Activated B cell treated with CpG ODN at 0.5 μM for 24 hours (primary cell): ENCODE measurements at regions not wholly inside any gene's neighbourhood (a gene's known extent, or its start where the extent isn't known, plus 50 kb on each side); places are given as distances from the start of the nearest gene placed in this dataset.

Experiments
- ATAC-seq: fragments of 200-7000 bp; cut with Tn5 transposase; one replicate; pipeline ENCODE4 v1.10.0; 2021; ENCODE audit warnings: low read depth, mild to moderate bottlenecking, moderate library complexity
- CTCF ChIA-PET: fragments of 350-600 bp; sonication (Branson Sonifier 250); formaldehyde crosslinking; loops from one replicate; lab custom pipeline; 2021; ENCODE audit warnings: antibody characterized with exemption; lab: Charles Lee
- POLR2A ChIA-PET: fragments of 350-600 bp; sonication (Branson Sonifier 250); formaldehyde crosslinking; loops from one replicate; lab custom pipeline; 2021; ENCODE audit warnings: antibody characterized with exemption; lab: Charles Lee
- DNase-seq: peaks from one replicate; pipeline ENCODE4 v3.0.0; 2022
- H3K27ac Mint-ChIP-seq: one replicate; pipeline ENCODE4 v1.8.0; 2020; ENCODE audit warnings: mixed read lengths
- H3K27me3 Mint-ChIP-seq: one replicate; pipeline ENCODE4 v1.8.0; 2021; ENCODE audit warnings: mixed read lengths
- H3K36me3 Mint-ChIP-seq: one replicate; pipeline ENCODE4 v1.8.0; 2021; ENCODE audit warnings: low read depth, mixed read lengths
- H3K4me1 Mint-ChIP-seq: one replicate; pipeline ENCODE4 v1.8.0; 2021; ENCODE audit warnings: mixed read lengths
- H3K4me3 Mint-ChIP-seq: one replicate; pipeline ENCODE4 v1.8.0; 2020; ENCODE audit warnings: mild to moderate bottlenecking, mixed read lengths
- H3K9me3 Mint-ChIP-seq: one replicate; pipeline ENCODE4 v1.8.0; 2020; ENCODE audit warnings: mixed read lengths
- CTCF ChIP-seq: fragments of 200-600 bp; IDR thresholded peaks from one replicate; pipeline ENCODE4 v1.8.0; 2022; ENCODE audit warnings: antibody characterized with exemption, mild to moderate bottlenecking
- intact Hi-C: fragments of 100-400 bp; cut with micrococcal nuclease; formaldehyde crosslinking; loops from one replicate; pipeline ENCODE4 v1.15.1; 2024

- ChIA-PET CTCF (no interaction called here), POLR2A (no interaction called here)
- Mint-ChIP-seq H3K27ac (no peak overlapping the region), H3K36me3 (no peaks in the 10 kb centered on the region), H3K9me3 (peaks cover 2% of the 10 kb centered on the region), H3K4me3 (no peak overlapping the region), H3K27me3 (no peaks in the 10 kb centered on the region), H3K4me1 (no peaks in the 10 kb centered on the region)
- no peak for TF ChIP-seq CTCF
- intact Hi-C loops: no loop called here
- no peak for DNase-seq
- ATAC-seq: no peak
These were observed 1005.5 kb upstream of the INTU start for GRCh38 chr4:126627255-126627654.

GRCh38 chr4:126628933-126629332, 1003.8 kb upstream of the INTU start:
- POLR2A ChIA-PET: no interaction called here
- H3K9me3 Mint-ChIP-seq: no peaks in the 10 kb centered on the region
- no peak for ATAC-seq
- intact Hi-C loops: no loop called here
- H3K27ac Mint-ChIP-seq: no peak overlapping the region
- H3K27me3 Mint-ChIP-seq: no peaks in the 10 kb centered on the region
- H3K36me3 Mint-ChIP-seq: no peaks in the 10 kb centered on the region
- H3K4me1 Mint-ChIP-seq: no peaks in the 10 kb centered on the region
- no peak for DNase-seq
- H3K4me3 Mint-ChIP-seq: no peak overlapping the region
- CTCF ChIA-PET: no interaction called here
- no peak for TF ChIP-seq CTCF

DNA sequence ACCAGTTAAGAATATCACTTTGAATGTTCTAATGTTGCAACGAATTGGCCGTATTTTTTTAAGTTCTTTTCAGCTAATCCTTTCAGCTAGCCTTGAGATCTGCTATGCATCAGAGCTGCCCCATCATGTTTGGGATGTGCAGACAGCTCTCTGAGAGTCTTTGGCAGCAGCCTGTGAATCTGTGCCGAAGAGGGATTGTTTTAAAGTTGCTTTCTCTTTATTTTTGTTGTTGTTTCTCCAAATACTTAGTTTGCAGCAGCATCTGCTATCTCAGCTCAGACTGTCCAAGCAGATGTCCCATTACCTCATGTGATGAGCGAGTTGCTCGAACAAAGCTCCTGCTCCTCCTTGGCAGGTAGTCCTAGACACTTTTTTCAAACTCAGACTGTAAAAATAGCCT, 1002.5 kb upstream of the INTU start:
- no peak overlapping the region for H3K27ac Mint-ChIP-seq
- H3K27me3 Mint-ChIP-seq: no peaks in the 10 kb centered on the region
- no peak for ATAC-seq
- H3K4me3 Mint-ChIP-seq: no peak overlapping the region
- no peaks in the 10 kb centered on the region for H3K36me3 Mint-ChIP-seq
- ChIA-PET CTCF (no interaction called here), POLR2A (no interaction called here)
- intact Hi-C loops: no loop called here
- no peak for DNase-seq
- H3K9me3 Mint-ChIP-seq: no peaks in the 10 kb centered on the region
- no peaks in the 10 kb centered on the region for H3K4me1 Mint-ChIP-seq
- no peak for TF ChIP-seq CTCF

DNA sequence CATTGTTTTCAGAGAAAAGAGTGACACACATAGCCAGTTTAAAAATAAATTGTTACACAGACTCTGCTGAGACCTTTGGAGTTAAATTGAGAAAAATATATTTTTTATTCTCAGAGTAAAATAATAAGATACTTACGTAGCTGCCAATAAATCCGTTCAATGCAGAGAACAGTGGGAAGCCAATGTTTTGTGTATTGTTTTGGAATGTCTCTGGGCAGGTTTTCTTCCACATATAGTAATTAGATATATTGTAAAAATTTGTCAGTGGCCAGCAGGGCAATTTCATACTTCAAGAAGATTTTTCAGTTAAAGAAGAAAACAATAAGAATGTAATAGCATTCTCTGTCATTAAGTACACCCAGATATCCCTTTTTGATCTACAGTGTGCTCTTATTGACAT, 999.5 kb upstream of the INTU start:
- Mint-ChIP-seq H3K36me3 (no peaks in the 10 kb centered on the region), H3K4me1 (no peaks in the 10 kb centered on the region), H3K27me3 (no peaks in the 10 kb centered on the region), H3K9me3 (no peaks in the 10 kb centered on the region), H3K4me3 (no peak overlapping the region), H3K27ac (no peak overlapping the region)
- DNase-seq (no peak), ATAC-seq (no peak)
- ChIA-PET CTCF (no interaction called here), POLR2A (no interaction called here)
- intact Hi-C loops: no loop called here
- TF ChIP-seq CTCF: no peak

DNA sequence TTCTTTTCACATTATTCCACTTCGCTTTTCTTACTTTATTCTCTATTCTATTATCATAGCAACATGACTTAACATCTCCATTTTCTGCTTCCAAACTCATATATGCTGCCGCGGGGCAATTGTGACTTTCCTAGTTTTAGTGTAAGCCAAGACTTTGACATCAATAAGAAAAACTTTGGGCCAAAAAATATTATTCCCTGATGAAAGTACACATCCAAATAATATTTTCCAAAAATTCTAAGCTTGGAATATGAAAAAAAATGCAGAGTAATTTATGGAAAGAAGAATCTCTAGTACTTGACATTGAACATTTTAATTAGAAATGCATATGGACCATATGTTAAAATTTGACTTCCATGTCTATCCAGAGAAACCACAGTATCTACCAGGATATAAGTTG, 995.1 kb upstream of the INTU start:
- Mint-ChIP-seq H3K9me3 (peaks cover 2% of the 10 kb centered on the region), H3K4me1 (no peaks in the 10 kb centered on the region), H3K27ac (no peak overlapping the region), H3K36me3 (no peaks in the 10 kb centered on the region), H3K27me3 (no peaks in the 10 kb centered on the region), H3K4me3 (no peak overlapping the region)
- ATAC-seq (no peak), DNase-seq (no peak)
- intact Hi-C loops: no loop called here
- ChIA-PET CTCF (no interaction called here), POLR2A (no interaction called here)
- TF ChIP-seq CTCF: no peak
